ENCODE measurements at regions not wholly inside any gene's neighbourhood (a gene's known extent, or its start where the extent isn't known, plus 50 kb on each side); places are given as distances from the start of the nearest gene placed in this dataset.

DNA sequence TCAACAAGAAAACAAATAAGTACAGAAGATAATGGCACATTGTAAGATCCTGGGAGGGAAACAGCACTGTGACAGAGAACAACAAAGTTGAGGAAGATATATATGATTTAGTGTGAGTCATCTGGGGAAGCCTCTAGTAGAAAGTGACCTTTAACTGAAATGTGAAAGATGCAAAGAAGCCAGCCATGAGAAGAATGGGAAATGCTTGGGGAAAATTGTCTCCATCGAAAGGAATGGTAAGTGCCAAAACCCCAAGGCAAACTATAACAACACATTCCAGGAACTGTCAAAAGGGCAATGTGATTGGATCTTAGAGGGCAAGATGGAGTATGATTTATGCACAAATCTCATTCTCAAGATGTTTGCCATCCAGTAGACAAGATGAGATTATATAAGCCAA, 537.8 kb upstream of the BRINP1 start:
- WGBS, 2 donors, result 52 to 69% methylated on average over 1 of the region's 1 CpG
- Histone ChIP-seq H3K9me3 (ENCODE audit: control insufficient read depth in 2 of 2, insufficient read depth in 1 of 2, low read depth in 1 of 2, low read length in 1 of 2) (no peaks in the 10 kb centered on the region), H3K27me3 (ENCODE audit: control insufficient read depth in 1 of 2, insufficient read depth in 2 of 2, low read length in 2 of 2) (no peaks in the 10 kb centered on the region), H3K36me3 (ENCODE audit: control insufficient read depth in 2 of 2, insufficient read depth in 2 of 2, low read length in 1 of 2) (no peaks in the 10 kb centered on the region), H3K27ac (ENCODE audit: low read depth in 2 of 2, low read length in 1 of 2) (no peak overlapping the region), H3K4me1 (ENCODE audit: control insufficient read depth in 2 of 2, insufficient read depth in 2 of 2, low read length in 1 of 2) (no peaks in the 10 kb centered on the region), H3K4me3 (ENCODE audit: low read depth in 1 of 2, low read length in 2 of 2) (no peak overlapping the region)

DNA sequence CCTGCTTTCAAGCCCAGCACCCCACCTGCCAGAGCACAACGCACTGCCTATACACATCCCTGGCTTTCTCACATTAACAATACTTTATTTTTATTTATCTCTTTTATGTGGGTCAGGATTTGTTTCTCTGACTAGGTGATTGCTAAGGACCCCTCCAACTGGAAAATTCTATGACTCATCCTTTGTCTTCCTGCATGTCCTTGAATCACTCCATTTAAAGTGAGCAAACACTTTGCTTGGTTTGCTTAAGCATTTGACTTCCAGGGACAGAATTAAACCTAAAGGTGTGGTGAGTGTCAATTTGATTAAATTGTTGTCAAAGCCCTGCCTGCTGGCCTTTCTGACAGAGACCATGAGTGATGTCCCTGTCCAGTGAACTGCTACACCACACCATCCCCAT, 536.5 kb upstream of the BRINP1 start:
- no peaks in the 10 kb centered on the region for H3K36me3 ChIP-seq (ENCODE audit: control insufficient read depth in 2 of 2, insufficient read depth in 2 of 2, low read length in 1 of 2)
- no peaks in the 10 kb centered on the region for H3K4me1 ChIP-seq (ENCODE audit: control insufficient read depth in 2 of 2, insufficient read depth in 2 of 2, low read length in 1 of 2)
- no peaks in the 10 kb centered on the region for H3K9me3 ChIP-seq (ENCODE audit: control insufficient read depth in 2 of 2, insufficient read depth in 1 of 2, low read depth in 1 of 2, low read length in 1 of 2)
- H3K27me3 ChIP-seq (ENCODE audit: control insufficient read depth in 1 of 2, insufficient read depth in 2 of 2, low read length in 2 of 2), result no peaks in the 10 kb centered on the region
- 48 to 54% methylated on average over 1 of the region's 1 CpG for WGBS, 2 donors
- no peak overlapping the region for H3K4me3 ChIP-seq (ENCODE audit: low read depth in 1 of 2, low read length in 2 of 2)
- no peak overlapping the region for H3K27ac ChIP-seq (ENCODE audit: low read depth in 2 of 2, low read length in 1 of 2)

DNA sequence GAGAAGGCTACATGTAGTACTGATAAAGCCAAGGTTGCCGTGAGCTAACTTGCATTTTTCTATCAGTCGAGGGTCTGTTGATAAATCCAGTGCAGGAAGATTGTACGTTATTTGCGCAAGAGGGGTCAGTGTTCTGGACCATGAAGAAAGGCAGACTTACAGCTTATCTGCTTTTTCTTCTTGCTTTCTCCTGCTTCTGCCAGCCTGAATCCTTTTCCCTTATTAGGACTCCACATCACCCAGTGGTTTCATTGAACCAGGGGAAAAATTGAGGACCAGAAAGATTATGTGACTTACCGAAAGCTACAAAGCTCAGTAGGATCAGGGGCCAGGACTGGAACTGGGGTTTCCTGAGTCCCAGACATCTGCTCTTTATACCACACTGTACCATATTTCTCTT, 534.6 kb upstream of the BRINP1 start:
- H3K27ac ChIP-seq (ENCODE audit: low read depth in 2 of 2, low read length in 1 of 2), result no peak overlapping the region
- WGBS, 2 donors, result 77 to 89% methylated on average over 5 of the region's 5 CpGs

DNA sequence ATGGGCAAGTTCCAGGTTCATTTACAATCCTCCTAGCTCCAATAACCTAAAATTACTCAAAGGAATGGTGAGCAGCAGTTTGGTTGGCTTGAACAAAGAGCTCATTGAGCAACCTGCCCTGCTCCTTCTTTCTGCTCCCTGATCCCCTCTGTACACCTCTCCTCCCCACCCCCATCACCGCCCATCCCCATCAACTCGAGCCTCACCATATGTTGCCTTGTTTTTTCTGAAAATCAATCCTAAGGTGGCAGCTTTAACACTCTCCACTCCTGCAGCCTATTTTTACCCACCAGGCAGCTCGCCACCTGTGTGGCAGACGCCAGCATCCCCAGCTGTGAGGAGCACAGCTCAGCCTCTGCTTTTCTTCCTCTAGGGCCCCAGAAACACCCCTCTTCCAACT, 533.4 kb upstream of the BRINP1 start:
- Histone ChIP-seq H3K9me3 (ENCODE audit: control insufficient read depth in 2 of 2, insufficient read depth in 1 of 2, low read depth in 1 of 2, low read length in 1 of 2) (no peaks in the 10 kb centered on the region), H3K27ac (ENCODE audit: low read depth in 2 of 2, low read length in 1 of 2) (no peak overlapping the region), H3K36me3 (ENCODE audit: control insufficient read depth in 2 of 2, insufficient read depth in 2 of 2, low read length in 1 of 2) (no peaks in the 10 kb centered on the region), H3K4me1 (ENCODE audit: control insufficient read depth in 2 of 2, insufficient read depth in 2 of 2, low read length in 1 of 2) (no peaks in the 10 kb centered on the region), H3K4me3 (ENCODE audit: low read depth in 1 of 2, low read length in 2 of 2) (no peak overlapping the region), H3K27me3 (ENCODE audit: control insufficient read depth in 1 of 2, insufficient read depth in 2 of 2, low read length in 2 of 2) (no peaks in the 10 kb centered on the region)
- 51 to 55% methylated on average over 4 of the region's 4 CpGs for WGBS, 2 donors

More for the DNA sequence above, 534.6 kb upstream of the BRINP1 start:
- no peaks in the 10 kb centered on the region for H3K4me1 ChIP-seq (ENCODE audit: control insufficient read depth in 2 of 2, insufficient read depth in 2 of 2, low read length in 1 of 2)
- no peaks in the 10 kb centered on the region for H3K27me3 ChIP-seq (ENCODE audit: control insufficient read depth in 1 of 2, insufficient read depth in 2 of 2, low read length in 2 of 2)
- no peak overlapping the region for H3K4me3 ChIP-seq (ENCODE audit: low read depth in 1 of 2, low read length in 2 of 2)
- no peaks in the 10 kb centered on the region for H3K36me3 ChIP-seq (ENCODE audit: control insufficient read depth in 2 of 2, insufficient read depth in 2 of 2, low read length in 1 of 2)
- no peaks in the 10 kb centered on the region for H3K9me3 ChIP-seq (ENCODE audit: control insufficient read depth in 2 of 2, insufficient read depth in 1 of 2, low read depth in 1 of 2, low read length in 1 of 2)

DNA sequence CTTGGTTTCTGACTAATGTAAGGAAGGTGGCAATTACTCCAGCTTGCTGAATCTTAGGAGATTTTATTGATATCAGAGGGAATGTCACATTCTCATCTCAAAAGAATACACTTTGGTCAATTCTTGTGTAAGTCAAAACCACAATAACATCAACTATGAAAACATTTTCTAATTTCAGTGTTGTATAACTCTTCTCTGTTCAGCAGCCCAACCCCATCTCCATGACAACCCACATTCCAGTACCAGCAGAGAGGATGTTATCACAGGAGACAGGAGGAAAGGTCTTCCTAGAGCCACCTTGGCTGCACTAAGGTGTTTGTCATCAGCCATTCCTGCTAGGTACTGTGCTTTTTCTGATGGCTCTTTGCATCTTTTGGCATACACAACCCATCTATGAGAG, 529.1 kb upstream of the BRINP1 start:
- Histone ChIP-seq H3K9me3 (ENCODE audit: control insufficient read depth in 2 of 2, insufficient read depth in 1 of 2, low read depth in 1 of 2, low read length in 1 of 2) (no peaks in the 10 kb centered on the region), H3K27ac (ENCODE audit: low read depth in 2 of 2, low read length in 1 of 2) (no peak overlapping the region), H3K27me3 (ENCODE audit: control insufficient read depth in 1 of 2, insufficient read depth in 2 of 2, low read length in 2 of 2) (peaks cover 0 to 2% of the 10 kb centered on the region in 2 donors), H3K36me3 (ENCODE audit: control insufficient read depth in 2 of 2, insufficient read depth in 2 of 2, low read length in 1 of 2) (no peaks in the 10 kb centered on the region), H3K4me3 (ENCODE audit: low read depth in 1 of 2, low read length in 2 of 2) (no peak overlapping the region), H3K4me1 (ENCODE audit: control insufficient read depth in 2 of 2, insufficient read depth in 2 of 2, low read length in 1 of 2) (no peaks in the 10 kb centered on the region)

DNA sequence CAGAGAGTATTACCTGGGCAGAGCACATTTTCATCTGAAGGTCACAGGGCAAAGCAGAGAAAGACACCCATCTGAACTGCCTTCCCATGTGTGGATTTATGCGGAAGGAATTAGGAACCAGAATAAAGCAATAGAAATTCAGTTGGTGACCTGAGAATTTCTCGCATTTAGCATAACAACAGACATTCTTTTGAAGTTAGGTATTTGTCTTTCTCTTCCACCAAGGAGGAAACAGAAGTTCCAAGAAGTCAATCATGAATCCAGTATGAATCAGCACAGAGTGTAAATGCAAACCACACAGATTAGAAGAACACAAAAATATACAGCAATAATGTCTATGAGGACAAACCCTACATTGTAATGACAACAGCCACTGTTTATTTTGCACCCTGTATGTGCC, 515.2 kb upstream of the BRINP1 start:
- Histone ChIP-seq H3K27ac (ENCODE audit: low read depth in 2 of 2, low read length in 1 of 2) (no peak overlapping the region), H3K4me3 (ENCODE audit: low read depth in 1 of 2, low read length in 2 of 2) (no peak overlapping the region), H3K36me3 (ENCODE audit: control insufficient read depth in 2 of 2, insufficient read depth in 2 of 2, low read length in 1 of 2) (no peaks in the 10 kb centered on the region), H3K27me3 (ENCODE audit: control insufficient read depth in 1 of 2, insufficient read depth in 2 of 2, low read length in 2 of 2) (no peaks in the 10 kb centered on the region), H3K9me3 (ENCODE audit: control insufficient read depth in 2 of 2, insufficient read depth in 1 of 2, low read depth in 1 of 2, low read length in 1 of 2) (no peaks in the 10 kb centered on the region), H3K4me1 (ENCODE audit: control insufficient read depth in 2 of 2, insufficient read depth in 2 of 2, low read length in 1 of 2) (no peaks in the 10 kb centered on the region)
- 55 to 68% methylated on average over 2 of the region's 2 CpGs for WGBS, 2 donors

DNA sequence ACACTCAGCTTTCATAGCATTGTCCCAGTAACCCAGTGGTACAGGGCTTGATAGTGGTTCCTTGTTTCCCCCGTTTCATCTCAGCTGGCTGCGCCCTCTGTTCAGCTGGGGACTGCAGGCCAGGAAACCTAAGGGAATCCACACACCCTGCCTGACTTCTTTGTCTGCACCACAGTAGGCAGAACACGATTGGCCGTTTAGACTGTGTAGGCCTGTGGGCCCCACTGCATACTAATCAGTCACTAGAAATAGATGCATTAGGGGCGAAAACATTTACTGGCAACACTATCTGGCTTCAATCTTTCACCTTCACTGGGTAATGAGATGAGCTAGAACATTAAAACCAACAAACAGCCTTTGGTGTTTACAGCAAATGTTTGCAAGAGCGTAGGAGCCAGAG, 512.7 kb upstream of the BRINP1 start:
- no peaks in the 10 kb centered on the region for H3K9me3 ChIP-seq (ENCODE audit: control insufficient read depth in 2 of 2, insufficient read depth in 1 of 2, low read depth in 1 of 2, low read length in 1 of 2)
- H3K4me1 ChIP-seq (ENCODE audit: control insufficient read depth in 2 of 2, insufficient read depth in 2 of 2, low read length in 1 of 2), result no peaks in the 10 kb centered on the region
- no peak overlapping the region for H3K27ac ChIP-seq (ENCODE audit: low read depth in 2 of 2, low read length in 1 of 2)
- no peaks in the 10 kb centered on the region for H3K27me3 ChIP-seq (ENCODE audit: control insufficient read depth in 1 of 2, insufficient read depth in 2 of 2, low read length in 2 of 2)
- H3K36me3 ChIP-seq (ENCODE audit: control insufficient read depth in 2 of 2, insufficient read depth in 2 of 2, low read length in 1 of 2), result no peaks in the 10 kb centered on the region
- 72 to 73% methylated on average over 6 of the region's 6 CpGs for WGBS, 2 donors
- no peak overlapping the region for H3K4me3 ChIP-seq (ENCODE audit: low read depth in 1 of 2, low read length in 2 of 2)

DNA sequence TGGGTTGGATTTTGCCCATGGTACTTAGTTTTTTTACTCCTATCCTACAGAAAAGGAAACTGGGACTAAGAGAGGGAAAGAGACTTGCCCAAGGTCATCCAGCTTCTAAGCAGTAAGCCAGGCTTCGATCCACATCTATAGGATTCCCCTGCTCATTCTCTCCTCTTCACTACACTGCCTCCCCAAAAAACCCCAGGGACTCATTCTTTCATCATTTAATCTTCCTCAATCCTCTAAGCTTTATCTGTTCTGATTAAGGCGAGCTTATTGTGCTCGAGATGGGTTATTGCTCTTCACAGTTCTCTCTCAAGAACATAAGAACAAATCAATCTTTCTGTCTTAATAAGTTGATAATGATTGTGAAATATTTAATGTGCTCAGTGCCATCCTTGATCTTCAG, 511.1 kb upstream of the BRINP1 start:
- no peaks in the 10 kb centered on the region for H3K4me1 ChIP-seq (ENCODE audit: control insufficient read depth in 2 of 2, insufficient read depth in 2 of 2, low read length in 1 of 2)
- H3K4me3 ChIP-seq (ENCODE audit: low read depth in 1 of 2, low read length in 2 of 2), result no peak overlapping the region
- 68 to 83% methylated on average over 3 of the region's 3 CpGs for WGBS, 2 donors
- no peaks in the 10 kb centered on the region for H3K27me3 ChIP-seq (ENCODE audit: control insufficient read depth in 1 of 2, insufficient read depth in 2 of 2, low read length in 2 of 2)
- H3K36me3 ChIP-seq (ENCODE audit: control insufficient read depth in 2 of 2, insufficient read depth in 2 of 2, low read length in 1 of 2), result no peaks in the 10 kb centered on the region
- no peaks in the 10 kb centered on the region for H3K9me3 ChIP-seq (ENCODE audit: control insufficient read depth in 2 of 2, insufficient read depth in 1 of 2, low read depth in 1 of 2, low read length in 1 of 2)
- no peak overlapping the region for H3K27ac ChIP-seq (ENCODE audit: low read depth in 2 of 2, low read length in 1 of 2)

DNA sequence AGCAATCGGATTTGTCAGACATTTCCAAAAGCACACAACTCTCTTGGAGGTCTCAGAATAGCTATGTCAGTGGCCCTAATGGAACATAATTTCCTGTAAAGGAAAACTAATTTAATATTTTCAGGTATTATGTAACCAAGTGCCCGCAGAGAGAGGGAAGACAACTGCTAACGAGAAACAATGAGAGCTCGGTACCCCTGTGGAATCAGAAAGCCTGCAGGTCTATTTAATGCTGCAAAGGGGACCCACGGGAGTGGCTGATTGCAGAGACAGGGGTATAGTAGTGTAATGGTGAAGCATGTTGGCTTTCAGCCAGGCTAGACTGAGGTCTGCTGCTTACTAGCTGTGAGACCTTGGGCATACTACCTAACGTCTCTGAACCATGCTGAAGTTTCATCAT, 508.1 kb upstream of the BRINP1 start:
- H3K27ac ChIP-seq (ENCODE audit: low read depth in 2 of 2, low read length in 1 of 2), result no peak overlapping the region
- H3K4me1 ChIP-seq (ENCODE audit: control insufficient read depth in 2 of 2, insufficient read depth in 2 of 2, low read length in 1 of 2), result no peaks in the 10 kb centered on the region
- no peaks in the 10 kb centered on the region for H3K27me3 ChIP-seq (ENCODE audit: control insufficient read depth in 1 of 2, insufficient read depth in 2 of 2, low read length in 2 of 2)
- no peaks in the 10 kb centered on the region for H3K36me3 ChIP-seq (ENCODE audit: control insufficient read depth in 2 of 2, insufficient read depth in 2 of 2, low read length in 1 of 2)
- no peaks in the 10 kb centered on the region for H3K9me3 ChIP-seq (ENCODE audit: control insufficient read depth in 2 of 2, insufficient read depth in 1 of 2, low read depth in 1 of 2, low read length in 1 of 2)
- no peak overlapping the region for H3K4me3 ChIP-seq (ENCODE audit: low read depth in 1 of 2, low read length in 2 of 2)
- 83 to 84% methylated on average over 6 of the region's 6 CpGs for WGBS, 2 donors

DNA sequence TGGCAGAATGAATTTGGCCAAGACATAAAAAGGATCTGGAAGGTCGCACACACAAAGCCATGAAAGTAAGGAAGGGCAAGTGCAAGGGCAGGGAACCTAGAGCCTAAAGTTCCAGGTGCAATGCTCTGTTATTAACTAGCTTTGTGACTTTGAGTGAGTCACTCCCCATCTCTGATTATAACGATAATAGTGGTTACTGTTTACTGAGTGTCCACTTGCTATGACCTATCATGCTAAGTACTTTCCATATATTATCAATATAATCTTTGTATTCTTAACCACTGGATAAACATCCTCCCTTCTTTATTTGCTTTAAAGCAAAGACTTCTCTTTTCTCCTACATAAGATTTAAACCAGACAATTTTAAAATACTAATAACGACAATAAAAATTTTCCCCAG, 504.6 kb upstream of the BRINP1 start:
- no peaks in the 10 kb centered on the region for H3K4me1 ChIP-seq (ENCODE audit: control insufficient read depth in 2 of 2, insufficient read depth in 2 of 2, low read length in 1 of 2)
- H3K36me3 ChIP-seq (ENCODE audit: control insufficient read depth in 2 of 2, insufficient read depth in 2 of 2, low read length in 1 of 2), result no peaks in the 10 kb centered on the region
- no peak overlapping the region for H3K27ac ChIP-seq (ENCODE audit: low read depth in 2 of 2, low read length in 1 of 2)
- H3K4me3 ChIP-seq (ENCODE audit: low read depth in 1 of 2, low read length in 2 of 2), result no peak overlapping the region
- no peaks in the 10 kb centered on the region for H3K9me3 ChIP-seq (ENCODE audit: control insufficient read depth in 2 of 2, insufficient read depth in 1 of 2, low read depth in 1 of 2, low read length in 1 of 2)
- H3K27me3 ChIP-seq (ENCODE audit: control insufficient read depth in 1 of 2, insufficient read depth in 2 of 2, low read length in 2 of 2), result no peaks in the 10 kb centered on the region
- 59 to 71% methylated on average over 3 of the region's 3 CpGs for WGBS, 2 donors
